GM10248 (cell line): ENCODE measurements at regions not wholly inside any gene's neighbourhood (a gene's known extent, or its start where the extent isn't known, plus 50 kb on each side); places are given as distances from the start of the nearest gene placed in this dataset.
"Not testable (repeated sequence)": the region's sequence is repeated elsewhere in the genome, so short reads cannot be mapped to it uniquely, and the experiment has no call there.

ENCODE experiments used
- CTCF ChIA-PET: fragments of 300-600 bp; sonication (Branson Sonifier 250); formaldehyde crosslinking; extraction: SDS; loops from one replicate; lab custom pipeline; 2021; ENCODE audit warnings: antibody characterized with exemption; lab: Yijun Ruan, JAX
- POLR2A ChIA-PET: fragments of 350-650 bp; sonication (Branson Sonifier 250); formaldehyde crosslinking; extraction: SDS; loops from one replicate; lab custom pipeline; 2020; ENCODE audit warnings: antibody characterized with exemption; lab: Yijun Ruan, JAX
- DNase-seq: peaks from one replicate; pipeline ENCODE4 v3.0.0; 2012; ENCODE audit errors: extremely low spot score
- TF ChIP-seq, protein P1 (sequence below): IDR thresholded peaks from 2 replicates; pipeline ENCODE4 v1.5.1; 2012; ENCODE audit warnings: mild to moderate bottlenecking, low read depth; ENCODE audit errors: extremely low read depth, missing control alignments, control extremely low read depth

DNA sequence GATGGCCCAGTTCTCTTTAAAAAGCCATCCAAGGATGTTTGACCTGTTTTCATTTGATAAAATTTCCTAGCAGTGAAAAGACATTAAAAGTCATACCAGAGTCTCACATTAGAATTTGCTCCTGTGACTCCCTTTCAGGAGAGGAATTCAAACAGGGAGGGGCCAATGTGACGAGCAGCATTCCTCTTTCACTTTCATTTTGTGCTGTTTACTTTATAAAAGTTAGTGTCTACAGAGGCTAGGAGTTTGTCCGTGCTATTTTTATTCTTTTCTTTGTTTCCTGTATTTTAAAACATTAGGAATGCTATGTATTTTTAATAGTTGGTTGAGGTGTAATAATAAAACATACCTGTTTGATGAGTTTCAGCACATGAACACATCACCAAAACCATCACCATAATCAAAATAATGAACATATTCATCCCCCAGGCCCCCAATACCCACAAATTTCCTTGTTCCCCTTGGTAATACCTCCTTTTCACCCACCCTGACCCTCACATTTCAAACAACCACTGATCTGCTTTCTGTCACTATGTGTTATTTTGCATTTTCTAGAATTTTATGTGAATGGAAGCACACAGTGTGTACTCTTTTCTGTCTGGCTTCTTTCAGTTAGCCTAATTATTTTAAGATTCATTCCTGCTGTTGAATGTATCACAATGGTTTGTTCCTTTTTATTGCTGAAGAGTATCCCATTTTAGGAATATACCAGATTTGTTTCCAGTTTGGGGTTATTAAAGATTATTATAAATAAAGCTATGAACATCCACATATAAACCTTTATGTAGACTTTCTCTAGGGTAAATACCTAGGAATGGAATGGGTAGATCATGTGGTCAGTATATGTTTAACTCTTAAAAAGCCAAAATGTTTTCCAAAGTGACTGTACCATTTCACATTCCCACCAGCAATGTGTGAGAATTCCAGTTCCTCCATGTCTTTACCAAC, 129.5 kb downstream of the TENT5C start:
- TF ChIP-seq, protein P1, sequence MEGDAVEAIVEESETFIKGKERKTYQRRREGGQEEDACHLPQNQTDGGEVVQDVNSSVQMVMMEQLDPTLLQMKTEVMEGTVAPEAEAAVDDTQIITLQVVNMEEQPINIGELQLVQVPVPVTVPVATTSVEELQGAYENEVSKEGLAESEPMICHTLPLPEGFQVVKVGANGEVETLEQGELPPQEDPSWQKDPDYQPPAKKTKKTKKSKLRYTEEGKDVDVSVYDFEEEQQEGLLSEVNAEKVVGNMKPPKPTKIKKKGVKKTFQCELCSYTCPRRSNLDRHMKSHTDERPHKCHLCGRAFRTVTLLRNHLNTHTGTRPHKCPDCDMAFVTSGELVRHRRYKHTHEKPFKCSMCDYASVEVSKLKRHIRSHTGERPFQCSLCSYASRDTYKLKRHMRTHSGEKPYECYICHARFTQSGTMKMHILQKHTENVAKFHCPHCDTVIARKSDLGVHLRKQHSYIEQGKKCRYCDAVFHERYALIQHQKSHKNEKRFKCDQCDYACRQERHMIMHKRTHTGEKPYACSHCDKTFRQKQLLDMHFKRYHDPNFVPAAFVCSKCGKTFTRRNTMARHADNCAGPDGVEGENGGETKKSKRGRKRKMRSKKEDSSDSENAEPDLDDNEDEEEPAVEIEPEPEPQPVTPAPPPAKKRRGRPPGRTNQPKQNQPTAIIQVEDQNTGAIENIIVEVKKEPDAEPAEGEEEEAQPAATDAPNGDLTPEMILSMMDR: no peak
- POLR2A ChIA-PET: no interaction called here
- CTCF ChIA-PET: interaction anchor here (2.9 kb wide), 1 partner anchor 18 kb away, joined by 18 read pairs; no protein-coding TSS in a partner anchor
- peak; percentile 42 for DNase-seq

DNA sequence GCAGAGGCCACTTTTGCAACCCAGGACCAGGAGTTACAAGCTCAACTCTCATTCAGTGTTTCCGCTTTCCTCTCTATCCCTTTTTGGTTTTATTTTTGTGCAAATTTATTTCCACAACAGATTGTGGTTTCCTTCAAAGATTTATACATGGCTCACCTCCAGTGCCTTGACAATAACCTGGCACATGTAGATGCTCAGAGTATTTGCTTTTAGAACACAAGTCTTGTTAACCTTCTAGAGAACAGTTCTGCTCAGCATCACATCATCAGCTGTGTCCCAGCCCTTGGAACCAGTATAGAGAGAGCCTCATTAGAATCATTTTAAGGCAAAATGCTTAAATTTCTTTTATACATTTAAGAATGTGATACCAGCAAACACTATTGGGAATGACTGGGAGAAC, 133.7 kb downstream of the TENT5C start:
- POLR2A ChIA-PET: no interaction called here
- CTCF ChIA-PET: interaction anchor here (2.4 kb wide), 1 partner anchor 18 kb away, joined by 9 read pairs; no protein-coding TSS in a partner anchor
- TF ChIP-seq, protein P1: no peak
- no peak for DNase-seq

DNA sequence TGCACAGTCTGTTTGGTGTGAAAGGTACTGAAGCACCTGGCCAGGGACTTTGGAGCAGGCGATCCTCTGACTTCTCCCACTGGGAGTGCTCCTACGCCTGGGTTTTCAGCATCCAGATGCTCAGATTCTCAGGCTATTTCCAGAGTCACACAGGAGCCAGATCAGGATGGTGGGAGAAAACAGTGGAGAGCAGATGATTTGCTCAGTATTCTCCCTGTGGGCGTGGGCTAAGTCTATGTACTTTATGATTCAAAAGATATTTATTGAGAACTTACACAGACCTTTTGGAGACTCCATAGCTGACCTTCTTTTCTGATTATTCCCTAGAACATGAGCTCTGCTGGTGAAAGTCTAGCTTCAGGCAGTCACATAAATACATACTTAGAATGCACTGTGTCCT, 134.6 kb downstream of the TENT5C start:
- POLR2A ChIA-PET: no interaction called here
- no peak for DNase-seq

DNA sequence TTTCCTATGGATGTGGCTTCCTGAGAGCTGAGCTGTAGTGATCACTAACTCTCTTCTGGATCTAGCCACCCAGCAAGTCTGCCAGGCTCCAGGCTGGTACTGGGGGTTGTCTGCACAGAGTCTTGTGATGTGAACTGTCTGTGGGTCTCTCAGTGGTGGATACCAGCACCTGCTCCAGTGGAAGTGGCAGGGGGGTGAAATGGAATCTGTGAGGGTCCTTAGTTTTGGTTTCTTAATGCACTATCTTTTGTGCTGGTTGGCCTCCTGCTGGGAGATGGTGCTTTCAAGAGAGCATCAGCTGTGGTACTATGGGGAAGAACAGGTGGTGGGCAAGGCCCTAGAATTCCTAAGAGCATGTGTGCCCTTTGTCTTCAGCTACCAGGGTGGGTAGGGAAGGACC, 140.7 kb downstream of the TENT5C start:
- DNase-seq, POLR2A ChIA-PET: not testable (repeated sequence)
- CTCF ChIA-PET: interaction anchor here (1.0 to 3.5 kb wide), 4 partner anchors 8 to 36 kb away, joined by 3 to 18 read pairs (median 7); no protein-coding TSS in a partner anchor

More for the DNA sequence above, 134.6 kb downstream of the TENT5C start:
- CTCF ChIA-PET: interaction anchor here (1.2 to 2.4 kb wide), 5 partner anchors 12 to 155 kb away, joined by 3 to 16 read pairs (median 5); no protein-coding TSS in a partner anchor
- TF ChIP-seq, protein P1: no peak

DNA sequence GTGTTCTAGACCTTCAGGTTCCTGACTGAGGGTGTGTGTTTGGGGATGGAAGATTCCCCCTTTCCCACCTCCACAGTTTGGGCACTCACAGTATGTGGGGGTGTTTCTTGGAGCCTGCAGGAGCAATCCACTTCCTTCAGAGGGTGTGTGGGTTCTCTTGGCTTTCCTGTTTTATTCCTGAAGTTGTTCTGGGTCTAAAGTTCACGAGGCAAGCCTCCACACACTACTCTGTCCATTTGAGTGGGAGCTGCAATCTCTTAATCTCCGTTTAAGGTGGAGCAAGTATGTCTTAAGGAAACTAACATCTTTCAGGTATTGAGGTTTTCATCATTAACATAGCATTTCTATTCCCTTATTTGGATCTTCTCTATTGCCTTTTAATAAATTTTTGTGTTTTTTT, 141.8 kb downstream of the TENT5C start:
- TF ChIP-seq, protein P1: no peak
- POLR2A ChIA-PET: no interaction called here
- no peak for DNase-seq
- CTCF ChIA-PET: interaction anchor here (1.5 to 3.5 kb wide), 2 partner anchors 11 to 12 kb away, joined by 3 to 18 read pairs; no protein-coding TSS in a partner anchor

DNA sequence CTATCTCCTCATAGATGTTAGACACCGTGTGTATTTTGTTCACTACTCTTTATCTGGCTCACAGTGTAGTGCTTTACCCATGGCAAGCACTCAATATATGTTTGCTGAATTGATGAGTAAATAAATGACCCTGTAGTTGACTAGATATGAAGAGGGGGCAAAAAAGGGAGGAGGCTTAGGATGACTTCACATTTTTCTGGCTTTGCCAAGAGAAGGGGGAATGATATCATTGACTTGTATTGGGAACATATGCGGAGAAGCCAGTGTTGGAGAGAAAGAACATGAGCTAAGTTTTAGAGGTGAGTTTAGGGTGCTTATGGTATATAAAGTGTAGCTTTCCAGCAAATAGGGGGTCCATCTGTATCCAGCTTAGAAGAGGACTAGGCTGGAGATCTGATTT, 145.5 kb downstream of the TENT5C start:
- DNase-seq: no peak
- ChIA-PET CTCF (interaction anchor here (4.3 to 8.5 kb wide), 2 partner anchors 216 to 238 kb away, joined by 52 to 91 read pairs; no protein-coding TSS in a partner anchor), POLR2A (no interaction called here)

More for the DNA sequence above, 145.5 kb downstream of the TENT5C start:
- TF ChIP-seq, protein P1: no peak
